ENCODE measurements at regions not wholly inside any gene's neighbourhood (a gene's known extent, or its start where the extent isn't known, plus 50 kb on each side); places are given as distances from the start of the nearest gene placed in this dataset.

GRCh38 chr6:27778625-27779417 lies 133.4 kb downstream of the OR2B2 start:
- no peak for DNase-seq
- H2AK5ac ChIP-seq (ENCODE audit: low read length): no peak overlapping the region
- no peaks in the 10 kb centered on the region for H3K79me1 ChIP-seq (ENCODE audit: low read length)
- H3K4me2 ChIP-seq (ENCODE audit: low read length): no peak overlapping the region
- H3K9ac ChIP-seq (ENCODE audit: low read length): no peak overlapping the region
- H3K4me1 ChIP-seq (ENCODE audit: control insufficient read depth, low read depth, low read length): no peaks in the 10 kb centered on the region
- no peak overlapping the region for H3K18ac ChIP-seq (ENCODE audit: low read length)
- no peaks in the 10 kb centered on the region for H3K27me3 ChIP-seq (ENCODE audit: insufficient read depth, low read length, poor library complexity)
- no peak overlapping the region for H3K27ac ChIP-seq (ENCODE audit: low read depth, low read length)
- no CpG with 5 or more reads among the region's 7 CpGs for WGBS (ENCODE audit: extremely low coverage, insufficient coverage, low lambda C conversion rate)
- H3K36me3 ChIP-seq (ENCODE audit: control insufficient read depth, insufficient read depth, low read length): no peaks in the 10 kb centered on the region
- H3K4ac ChIP-seq (ENCODE audit: low read depth, low read length): no peak overlapping the region
- H2BK120ac ChIP-seq (ENCODE audit: low read depth, low read length): no peak overlapping the region
- H3K4me3 ChIP-seq (ENCODE audit: low read length): no peak overlapping the region
- H4K5ac ChIP-seq (ENCODE audit: low read length): no peak overlapping the region
- no peak overlapping the region for H2BK5ac ChIP-seq (ENCODE audit: low read length)
- H4K8ac ChIP-seq (ENCODE audit: low read depth, low read length): no peak overlapping the region
- H3K56ac ChIP-seq (ENCODE audit: low read length): no peak overlapping the region
- no peak overlapping the region for H2BK15ac ChIP-seq (replicated peaks; ENCODE audit: low read depth)
- no peaks in the 10 kb centered on the region for H3K79me2 ChIP-seq (ENCODE audit: control insufficient read depth, insufficient read depth, low read length)
- H3K23ac ChIP-seq (ENCODE audit: low read length): no peak overlapping the region

GRCh38 chr6:27777614-27778355 lies 134.4 kb downstream of the OR2B2 start:
- Histone ChIP-seq H3K4me3 (ENCODE audit: low read length) (peak overlapping the region; percentile 65), H3K9ac (ENCODE audit: low read length) (peak overlapping the region; percentile 69), H2AK5ac (ENCODE audit: low read length) (no peak overlapping the region)

DNA sequence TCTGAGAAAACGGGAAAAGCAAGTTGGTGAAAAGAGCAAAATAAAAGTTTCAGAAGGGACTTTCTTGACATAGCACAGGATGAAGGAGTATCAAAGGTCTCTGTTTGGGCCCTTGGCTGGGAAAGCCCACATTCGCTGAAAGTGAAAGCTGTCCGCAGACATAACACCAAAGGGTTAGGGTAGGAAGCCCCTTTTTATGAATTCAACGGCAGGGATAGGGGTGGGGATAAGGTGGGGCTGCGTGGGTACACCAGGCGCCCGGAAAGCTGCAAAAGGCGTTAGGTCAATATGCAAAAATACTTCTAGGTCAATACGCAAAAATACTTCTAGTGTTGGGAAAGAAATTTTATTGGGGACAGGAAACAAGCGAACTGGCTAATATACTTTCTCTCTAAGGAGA lies 135.1 kb downstream of the OR2B2 start:
- Histone ChIP-seq H3K56ac (ENCODE audit: low read length) (peak overlapping the region; percentile 78), H3K18ac (ENCODE audit: low read length) (peak overlapping the region; percentile 69), H4K5ac (ENCODE audit: low read length) (no peak overlapping the region), H3K36me3 (ENCODE audit: control insufficient read depth, insufficient read depth, low read length) (no peaks in the 10 kb centered on the region), H3K4me2 (ENCODE audit: low read length) (peak overlapping the region; percentile 70), H3K4me3 (ENCODE audit: low read length) (peak overlapping the region; percentile 65), H2AK5ac (ENCODE audit: low read length) (no peak overlapping the region), H2BK120ac (ENCODE audit: low read depth, low read length) (no peak overlapping the region), H3K23ac (ENCODE audit: low read length) (no peak overlapping the region), H3K79me2 (ENCODE audit: control insufficient read depth, insufficient read depth, low read length) (no peaks in the 10 kb centered on the region), H3K27ac (ENCODE audit: low read depth, low read length) (no peak overlapping the region), H2BK15ac (replicated peaks; ENCODE audit: low read depth) (no peak overlapping the region), H3K4ac (ENCODE audit: low read depth, low read length) (no peak overlapping the region), H3K79me1 (ENCODE audit: low read length) (no peaks in the 10 kb centered on the region), H3K9ac (ENCODE audit: low read length) (peak overlapping the region; percentile 69), H3K4me1 (ENCODE audit: control insufficient read depth, low read depth, low read length) (no peaks in the 10 kb centered on the region), H2BK5ac (ENCODE audit: low read length) (no peak overlapping the region), H3K27me3 (ENCODE audit: insufficient read depth, low read length, poor library complexity) (no peaks in the 10 kb centered on the region), H4K8ac (ENCODE audit: low read depth, low read length) (no peak overlapping the region)
- whole genome bisulfite sequencing (ENCODE audit: extremely low coverage, insufficient coverage, low lambda C conversion rate): no CpG with 5 or more reads among the region's 10 CpGs
- DNase-seq: peak; percentile 16

More at GRCh38 chr6:27777614-27778355, 134.4 kb downstream of the OR2B2 start:
- Histone ChIP-seq H2BK5ac (ENCODE audit: low read length) (no peak overlapping the region), H3K27me3 (ENCODE audit: insufficient read depth, low read length, poor library complexity) (no peaks in the 10 kb centered on the region), H3K4me2 (ENCODE audit: low read length) (peak overlapping the region; percentile 70), H4K8ac (ENCODE audit: low read depth, low read length) (no peak overlapping the region), H4K5ac (ENCODE audit: low read length) (peak overlapping the region; percentile 75), H3K36me3 (ENCODE audit: control insufficient read depth, insufficient read depth, low read length) (no peaks in the 10 kb centered on the region), H3K4me1 (ENCODE audit: control insufficient read depth, low read depth, low read length) (no peaks in the 10 kb centered on the region), H2BK15ac (replicated peaks; ENCODE audit: low read depth) (no peak overlapping the region), H3K79me1 (ENCODE audit: low read length) (no peaks in the 10 kb centered on the region), H3K23ac (ENCODE audit: low read length) (no peak overlapping the region), H3K18ac (ENCODE audit: low read length) (peak overlapping the region; percentile 69), H2BK120ac (ENCODE audit: low read depth, low read length) (no peak overlapping the region), H3K27ac (ENCODE audit: low read depth, low read length) (no peak overlapping the region), H3K56ac (ENCODE audit: low read length) (peak overlapping the region; percentile 78), H3K4ac (ENCODE audit: low read depth, low read length) (no peak overlapping the region), H3K79me2 (ENCODE audit: control insufficient read depth, insufficient read depth, low read length) (no peaks in the 10 kb centered on the region)
- DNase-seq: peak; percentile 74
- WGBS (ENCODE audit: extremely low coverage, insufficient coverage, low lambda C conversion rate): no CpG with 5 or more reads among the region's 11 CpGs

GRCh38 chr6:27776504-27776903 lies 135.7 kb downstream of the OR2B2 start:
- H3K27me3 ChIP-seq (ENCODE audit: insufficient read depth, low read length, poor library complexity): no peaks in the 10 kb centered on the region
- no peak overlapping the region for H4K8ac ChIP-seq (ENCODE audit: low read depth, low read length)
- no peak overlapping the region for H3K9ac ChIP-seq (ENCODE audit: low read length)
- no peak overlapping the region for H3K56ac ChIP-seq (ENCODE audit: low read length)
- H3K18ac ChIP-seq (ENCODE audit: low read length): no peak overlapping the region
- no peaks in the 10 kb centered on the region for H3K79me1 ChIP-seq (ENCODE audit: low read length)
- no peak overlapping the region for H3K4me2 ChIP-seq (ENCODE audit: low read length)
- no peak overlapping the region for H2BK5ac ChIP-seq (ENCODE audit: low read length)
- H3K4me3 ChIP-seq (ENCODE audit: low read length): no peak overlapping the region
- peaks cover 3% of the 10 kb centered on the region for H3K4me1 ChIP-seq (ENCODE audit: control insufficient read depth, low read depth, low read length)
- H3K27ac ChIP-seq (ENCODE audit: low read depth, low read length): no peak overlapping the region
- H2BK15ac ChIP-seq (replicated peaks; ENCODE audit: low read depth): no peak overlapping the region
- H2BK120ac ChIP-seq (ENCODE audit: low read depth, low read length): no peak overlapping the region
- no peak overlapping the region for H3K23ac ChIP-seq (ENCODE audit: low read length)
- no peak for DNase-seq
- H3K36me3 ChIP-seq (ENCODE audit: control insufficient read depth, insufficient read depth, low read length): no peaks in the 10 kb centered on the region
- WGBS (ENCODE audit: extremely low coverage, insufficient coverage, low lambda C conversion rate): no CpG with 5 or more reads among the region's 4 CpGs
- H3K4ac ChIP-seq (ENCODE audit: low read depth, low read length): no peak overlapping the region
- no peak overlapping the region for H2AK5ac ChIP-seq (ENCODE audit: low read length)
- H4K5ac ChIP-seq (ENCODE audit: low read length): no peak overlapping the region
- H3K79me2 ChIP-seq (ENCODE audit: control insufficient read depth, insufficient read depth, low read length): no peaks in the 10 kb centered on the region

GRCh38 chr6:27775796-27776184 lies 136.4 kb downstream of the OR2B2 start:
- Histone ChIP-seq H3K36me3 (ENCODE audit: control insufficient read depth, insufficient read depth, low read length) (no peaks in the 10 kb centered on the region), H3K56ac (ENCODE audit: low read length) (no peak overlapping the region), H3K27me3 (ENCODE audit: insufficient read depth, low read length, poor library complexity) (peaks cover 2% of the 10 kb centered on the region), H2BK15ac (replicated peaks; ENCODE audit: low read depth) (no peak overlapping the region), H3K4me1 (ENCODE audit: control insufficient read depth, low read depth, low read length) (peaks cover 7% of the 10 kb centered on the region), H3K9ac (ENCODE audit: low read length) (no peak overlapping the region), H3K79me2 (ENCODE audit: control insufficient read depth, insufficient read depth, low read length) (no peaks in the 10 kb centered on the region), H4K8ac (ENCODE audit: low read depth, low read length) (no peak overlapping the region), H3K4me2 (ENCODE audit: low read length) (no peak overlapping the region), H3K79me1 (ENCODE audit: low read length) (no peaks in the 10 kb centered on the region), H2BK5ac (ENCODE audit: low read length) (no peak overlapping the region), H3K4ac (ENCODE audit: low read depth, low read length) (no peak overlapping the region), H3K4me3 (ENCODE audit: low read length) (no peak overlapping the region), H2AK5ac (ENCODE audit: low read length) (no peak overlapping the region), H3K23ac (ENCODE audit: low read length) (no peak overlapping the region), H3K27ac (ENCODE audit: low read depth, low read length) (no peak overlapping the region), H4K5ac (ENCODE audit: low read length) (no peak overlapping the region), H2BK120ac (ENCODE audit: low read depth, low read length) (no peak overlapping the region), H3K18ac (ENCODE audit: low read length) (no peak overlapping the region)
- no peak for DNase-seq
- no CpG with 5 or more reads among the region's 9 CpGs for WGBS (ENCODE audit: extremely low coverage, insufficient coverage, low lambda C conversion rate)
